Pulmonary artery endothelial cell (primary cell): ENCODE measurements at regions not wholly inside any gene's neighbourhood (a gene's known extent, or its start where the extent isn't known, plus 50 kb on each side); places are given as distances from the start of the nearest gene placed in this dataset.

Experiments
- DNase-seq: peaks from one replicate; pipeline ENCODE4 v3.0.0-alpha.2; 2011; ENCODE audit warnings: low read depth, low spot score

DNA sequence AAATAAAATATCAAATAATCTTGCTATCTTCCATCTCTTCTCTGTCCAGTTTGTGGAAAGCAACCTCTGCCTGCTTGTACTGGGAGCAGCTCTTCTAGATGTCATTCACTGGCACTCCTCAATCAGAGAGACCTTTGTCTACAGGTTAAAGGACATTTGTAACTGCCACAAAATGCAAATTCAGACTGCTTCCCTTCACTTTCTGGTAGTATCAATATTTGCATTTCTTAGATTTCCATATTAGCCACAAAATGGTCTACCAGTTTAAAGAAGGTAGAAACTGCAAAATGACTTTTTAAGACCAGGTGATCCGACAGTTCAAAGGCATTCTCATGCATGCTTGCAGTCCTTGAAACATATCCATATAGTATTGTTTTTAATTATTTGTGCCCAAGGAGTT, 51.7 kb upstream of the RCN1 start:
- no peak for DNase-seq

DNA sequence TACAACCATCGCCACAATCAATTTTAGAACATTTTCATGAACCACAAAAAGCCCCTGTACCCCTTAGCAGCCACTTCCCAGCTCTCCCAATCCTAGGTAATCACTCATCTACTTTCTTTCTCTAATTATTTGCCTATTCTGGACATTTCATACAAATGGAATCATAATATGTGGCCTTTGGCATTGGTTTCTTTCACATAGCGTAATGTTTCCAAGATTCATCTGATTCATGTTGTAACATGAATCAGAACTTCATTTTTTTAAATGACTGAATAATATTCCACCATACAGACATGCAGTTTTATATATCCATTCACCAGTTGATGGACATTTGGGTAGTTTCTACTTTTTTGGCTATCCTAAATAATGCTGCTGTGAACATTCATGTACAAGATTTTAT, 56.2 kb upstream of the RCN1 start:
- DNase-seq = no peak

DNA sequence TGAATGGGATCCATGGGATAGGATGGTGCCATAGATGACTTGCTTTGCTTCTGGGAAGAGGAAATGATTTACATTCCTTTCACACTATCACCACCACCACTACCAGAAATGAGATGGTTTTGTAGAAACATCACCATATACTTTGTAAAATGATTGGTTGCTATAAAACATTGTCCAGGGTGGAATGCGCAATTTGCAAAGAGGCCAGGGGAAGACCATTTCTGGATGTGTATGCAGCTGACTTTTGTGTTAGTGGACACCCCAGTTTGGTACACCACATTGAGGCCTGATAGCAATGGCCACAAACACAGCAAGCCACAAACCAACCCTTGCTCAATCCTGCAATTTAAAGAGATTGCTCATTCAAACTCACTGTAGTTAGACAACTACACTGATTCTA, 56.7 kb upstream of the RCN1 start:
- DNase-seq = no peak

DNA sequence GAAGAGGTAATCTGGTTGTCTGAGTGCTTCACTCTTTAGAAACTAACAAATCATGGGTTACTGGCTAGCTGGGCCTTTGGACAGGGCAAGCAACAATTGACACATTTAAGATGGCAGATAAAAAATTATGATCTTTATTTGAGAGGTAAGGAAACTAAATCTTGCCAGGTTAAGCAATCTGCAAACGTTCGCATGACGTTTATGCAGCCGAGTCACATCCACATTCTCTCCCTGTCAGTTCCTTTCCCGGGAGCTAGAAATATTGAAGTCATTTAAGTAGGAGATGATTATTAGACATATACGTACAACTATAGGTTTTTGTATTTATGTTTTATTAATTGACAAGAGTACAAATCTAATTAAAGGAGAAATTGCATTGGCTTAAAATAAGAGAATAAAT, 57.4 kb upstream of the RCN1 start:
- no peak for DNase-seq

DNA sequence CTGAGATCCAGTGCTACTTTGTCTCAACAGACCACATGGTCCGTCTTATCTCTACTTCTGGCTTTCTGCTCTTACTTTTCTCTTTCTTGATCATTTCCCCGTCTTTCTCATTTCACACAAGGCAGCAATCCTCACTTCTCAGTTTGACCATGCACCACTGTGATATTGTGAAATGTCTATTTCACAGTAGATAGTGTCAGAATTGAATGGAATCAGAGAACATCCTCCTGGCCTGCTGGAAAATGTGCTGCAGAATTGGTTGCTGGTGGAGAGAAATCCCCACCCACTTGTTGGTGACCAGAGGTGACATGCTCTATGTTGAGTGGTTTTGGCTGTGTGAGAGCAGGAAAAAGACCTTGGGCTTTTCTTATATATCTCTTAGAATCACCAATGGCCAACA, 57.8 kb upstream of the RCN1 start:
- no peak for DNase-seq

DNA sequence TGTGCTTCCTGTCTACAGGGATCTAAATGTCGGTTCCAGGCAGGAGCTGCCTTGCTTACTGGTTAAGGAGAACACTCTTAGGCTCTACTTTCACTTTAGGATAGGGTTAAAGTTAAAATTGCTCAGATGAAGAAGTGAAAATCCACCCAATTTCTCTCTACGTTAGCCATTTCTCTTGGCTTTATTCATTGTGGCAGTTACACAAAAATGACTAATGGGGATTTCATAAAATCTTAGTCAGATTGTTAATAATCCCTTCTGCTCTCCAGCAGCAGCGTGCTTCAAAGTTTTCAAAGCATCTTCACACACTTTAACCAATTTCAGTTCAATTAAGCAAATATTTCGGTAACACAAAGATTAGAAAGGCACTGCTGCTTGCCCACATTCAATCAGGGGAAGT, 58.4 kb upstream of the RCN1 start:
- DNase-seq = no peak

DNA sequence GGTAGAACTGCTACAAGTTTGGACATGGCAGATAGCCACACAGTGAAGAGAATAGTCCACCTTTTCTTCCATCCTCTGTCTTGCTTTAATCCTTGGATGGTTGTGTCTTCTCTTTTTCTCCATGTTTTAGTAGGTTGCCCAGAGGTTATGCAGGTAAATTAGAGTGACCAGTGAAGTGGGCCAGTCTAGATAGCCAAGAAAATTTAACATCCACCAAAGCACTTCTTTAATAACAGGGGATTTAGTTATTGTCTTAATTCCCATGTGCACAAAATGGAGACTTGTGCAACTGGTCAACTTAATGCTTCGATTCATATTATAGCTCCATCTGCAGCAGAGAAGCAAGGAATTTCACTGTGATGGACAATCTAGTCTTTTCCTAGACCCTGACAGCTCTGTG, 58.8 kb upstream of the RCN1 start:
- no peak for DNase-seq

DNA sequence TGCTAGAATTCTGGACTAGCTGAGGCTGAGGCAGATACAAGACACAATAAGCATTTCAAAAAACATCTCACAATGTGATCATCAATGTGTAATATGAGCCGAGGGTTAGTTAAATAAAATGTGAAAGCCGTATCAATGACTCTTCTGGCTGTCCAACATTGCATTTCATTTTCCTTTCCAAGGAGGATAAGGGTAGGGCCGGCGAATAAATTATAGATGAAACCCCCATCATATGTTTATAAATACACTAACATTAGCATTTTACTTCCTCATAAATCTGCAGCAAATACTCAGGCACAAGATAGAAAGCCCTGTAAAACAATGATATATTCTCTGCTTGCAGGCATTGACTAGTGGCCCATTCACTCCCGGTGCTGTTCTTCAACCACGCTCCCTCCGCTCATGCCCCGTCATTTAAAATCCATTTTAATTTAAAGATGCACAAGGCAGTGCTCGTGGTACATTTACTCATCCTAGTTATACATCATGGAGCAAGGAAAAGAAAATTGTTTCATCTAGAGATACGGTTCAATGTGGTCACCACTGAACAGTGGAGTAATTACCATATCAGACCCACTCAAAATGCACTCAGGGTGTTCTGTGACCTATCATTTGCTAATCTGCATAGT, 59.9 kb upstream of the RCN1 start:
- DNase-seq = no peak

DNA sequence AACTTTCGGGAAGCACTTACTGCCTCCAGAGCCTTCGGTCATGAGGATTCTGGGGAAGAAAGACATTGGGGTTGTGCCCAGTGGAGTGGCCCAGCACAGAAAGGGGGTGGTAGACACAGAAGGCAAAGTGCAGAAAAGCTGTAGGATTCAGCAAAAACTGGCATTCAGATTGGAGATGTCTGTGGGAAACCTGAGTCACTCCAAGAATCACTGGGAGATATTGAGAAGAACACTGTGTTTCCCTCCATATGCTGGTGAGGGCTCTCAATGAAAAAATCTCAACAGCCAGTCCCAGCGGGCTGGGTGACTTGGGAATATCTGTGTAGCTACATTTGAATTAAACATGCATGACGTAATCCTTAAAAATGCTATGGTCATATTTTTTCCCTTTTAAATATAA, 61.2 kb upstream of the RCN1 start:
- no peak for DNase-seq

DNA sequence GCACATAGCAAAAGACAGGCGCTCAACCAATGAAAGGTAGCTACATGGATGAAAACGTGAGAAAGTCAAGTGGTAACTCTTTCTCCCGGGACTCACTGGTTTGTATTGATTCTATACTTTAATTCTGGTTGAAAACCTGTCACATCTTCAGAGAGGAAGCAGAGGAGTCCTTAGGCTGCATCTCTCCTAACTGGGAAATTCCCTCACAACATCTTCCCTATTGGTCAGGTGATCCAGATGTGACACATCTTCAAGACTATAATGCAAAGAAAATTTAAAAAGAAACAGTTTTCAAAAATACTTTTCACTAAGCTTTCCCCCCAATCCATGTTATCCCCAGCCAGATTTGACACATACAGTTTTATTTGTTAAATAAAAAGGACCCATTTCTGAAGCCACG, 62.7 kb upstream of the RCN1 start:
- DNase-seq = no peak

DNA sequence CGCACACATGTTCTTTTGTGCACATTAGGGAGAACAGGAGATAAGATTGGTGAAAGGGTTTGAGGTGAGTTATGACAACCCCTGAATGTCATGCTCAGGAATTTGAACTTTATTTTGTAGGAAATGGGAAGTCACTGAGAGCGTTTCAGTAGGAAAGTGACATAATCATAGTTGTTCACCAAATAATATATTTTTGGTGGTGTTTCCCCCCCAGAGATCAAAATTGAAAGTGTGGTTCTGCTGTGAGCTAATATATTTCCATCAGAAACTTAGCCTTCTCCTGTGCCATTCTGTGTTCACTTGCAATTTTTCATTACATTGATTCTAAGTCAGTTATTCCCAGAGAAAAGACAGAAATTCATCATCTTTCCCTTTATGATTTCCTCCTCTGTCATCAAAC, 64.1 kb upstream of the RCN1 start:
- DNase-seq = no peak

DNA sequence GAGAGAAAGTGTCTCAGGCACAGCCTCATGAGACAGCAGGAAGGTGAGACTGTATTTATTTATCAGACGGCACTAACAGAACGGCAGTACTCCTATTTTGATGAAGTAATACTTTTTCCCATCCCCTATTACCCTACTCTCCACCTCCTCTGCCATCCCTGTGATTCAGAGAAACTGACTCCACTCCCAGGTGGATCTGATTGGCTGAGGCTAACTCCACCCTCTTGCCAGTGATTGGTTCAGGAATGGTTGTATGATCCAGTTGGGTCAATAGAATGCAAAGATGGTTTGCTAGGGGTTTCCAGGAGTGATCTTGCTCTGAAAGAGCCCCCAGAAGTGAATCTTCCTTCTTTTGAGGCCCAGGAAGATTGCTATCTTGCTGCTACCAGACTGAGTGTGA, 65.9 kb upstream of the RCN1 start:
- no peak for DNase-seq

DNA sequence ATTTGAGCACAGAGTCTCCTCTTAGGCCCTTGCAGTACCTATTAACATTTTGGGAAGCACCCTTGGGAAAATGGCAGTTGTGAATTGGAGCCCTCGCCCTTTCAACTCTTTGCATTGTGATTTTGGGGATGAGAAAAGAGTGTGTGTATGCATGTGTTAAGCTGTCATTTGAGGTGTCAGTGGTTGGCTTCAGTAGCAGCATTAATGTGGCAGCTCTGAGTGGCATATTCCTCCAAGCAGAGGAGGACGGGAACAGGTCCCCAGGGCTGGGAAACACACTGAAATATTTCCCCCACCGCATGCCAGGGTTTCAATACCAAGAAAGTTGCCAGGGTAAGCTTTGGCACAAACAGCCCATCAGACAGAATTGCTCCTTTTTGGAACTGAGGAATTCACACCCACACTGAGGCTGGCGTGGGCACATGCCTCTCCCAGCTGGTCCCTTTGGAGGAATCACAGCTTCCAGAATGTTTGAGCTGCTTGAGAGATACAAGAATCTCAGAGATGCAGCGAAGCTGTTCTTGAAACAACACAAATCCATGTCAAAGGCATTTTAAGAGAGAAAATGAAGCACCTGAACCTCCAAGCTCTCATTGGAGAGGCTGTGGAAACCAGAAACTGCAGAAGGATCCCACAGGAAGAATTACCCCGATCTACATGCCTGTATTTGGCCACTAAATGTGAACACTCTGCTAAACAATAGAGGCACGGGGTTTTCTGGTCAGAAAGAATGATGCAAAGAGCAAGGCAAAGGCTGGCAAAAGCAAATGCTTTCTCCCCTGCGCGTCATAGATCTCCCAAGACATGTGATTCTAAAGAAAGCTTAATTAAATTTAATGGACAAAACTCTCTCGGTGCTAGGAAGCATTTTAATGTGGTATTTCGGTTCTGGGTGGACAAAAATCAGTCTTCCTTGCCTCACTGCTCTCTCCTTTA, 67.2 kb upstream of the RCN1 start:
- no peak for DNase-seq

DNA sequence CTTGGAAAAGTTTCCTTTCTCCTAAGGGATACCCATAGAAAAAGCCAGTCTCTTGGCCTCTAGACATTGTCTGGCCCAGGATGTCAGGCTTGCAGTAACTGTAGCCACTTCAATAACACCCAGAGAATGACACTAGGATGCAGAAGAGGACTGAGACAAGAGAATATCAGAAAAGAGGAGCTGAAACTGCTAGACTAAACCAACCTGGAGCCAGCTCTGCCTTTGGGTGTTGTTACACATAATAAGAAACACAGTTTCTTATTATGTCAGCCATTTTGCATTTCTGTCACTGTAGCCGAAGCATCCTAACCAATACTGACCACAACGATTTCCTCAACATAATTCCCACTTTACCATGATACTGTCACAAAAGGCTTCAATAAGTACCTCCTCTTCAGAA, 72.2 kb upstream of the RCN1 start:
- no peak for DNase-seq

DNA sequence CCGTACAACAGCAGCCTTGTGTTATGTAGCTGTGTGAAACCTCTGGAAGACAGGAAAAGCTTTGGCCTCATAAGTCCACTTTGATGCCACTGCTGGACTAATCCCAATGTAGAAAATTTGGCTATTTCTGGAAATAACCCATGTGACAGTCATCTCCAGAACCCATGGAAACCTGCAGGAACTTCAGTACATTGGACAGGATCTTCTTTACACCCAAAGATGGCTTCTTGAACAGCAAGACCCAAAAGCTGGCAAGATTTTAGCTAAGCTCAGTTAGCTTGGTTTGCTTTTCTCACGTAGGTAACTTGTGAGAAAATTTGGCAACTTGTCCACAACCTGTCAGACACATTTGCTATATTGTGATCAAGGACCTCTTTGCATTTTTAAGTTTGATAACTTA, 74.8 kb upstream of the RCN1 start:
- no peak for DNase-seq

DNA sequence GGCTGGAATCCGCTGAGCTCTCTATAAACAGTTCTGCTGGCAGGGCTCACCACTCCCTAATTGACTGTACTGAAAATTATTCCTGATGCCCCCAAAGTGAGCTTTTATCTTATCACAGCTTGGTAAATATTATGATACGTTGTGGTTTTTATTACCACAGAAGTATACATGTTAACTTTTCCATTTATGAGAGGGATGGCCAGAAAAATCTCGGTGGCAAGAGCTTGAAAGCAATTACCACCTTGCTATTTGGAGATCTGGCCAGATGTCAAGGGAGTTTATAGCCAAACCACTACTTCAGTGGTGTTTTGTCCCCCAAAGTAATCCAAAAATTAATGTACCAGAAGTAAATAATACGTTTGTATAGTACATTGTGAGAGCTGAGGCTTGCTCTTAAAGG, 75.4 kb upstream of the RCN1 start:
- no peak for DNase-seq

DNA sequence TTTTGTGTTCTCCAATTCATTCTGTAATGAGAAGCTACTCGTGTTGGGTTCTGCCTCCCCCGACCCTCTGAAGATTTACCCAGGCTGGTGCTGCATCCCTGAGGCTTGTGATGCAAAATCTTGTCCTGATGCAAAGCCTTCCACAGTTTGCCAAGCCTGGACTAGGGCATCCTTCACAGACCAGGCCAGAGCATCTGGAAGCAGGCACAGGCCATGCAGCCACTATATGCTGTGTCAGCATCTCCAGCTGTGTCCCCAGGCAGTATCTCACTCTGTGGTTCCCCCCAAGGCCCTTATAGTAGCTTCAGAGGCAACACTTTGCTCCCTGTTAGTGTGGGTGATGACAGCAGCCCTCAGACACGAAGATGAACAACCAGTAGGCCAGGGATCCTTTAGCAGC, 77.3 kb upstream of the RCN1 start:
- DNase-seq = no peak

DNA sequence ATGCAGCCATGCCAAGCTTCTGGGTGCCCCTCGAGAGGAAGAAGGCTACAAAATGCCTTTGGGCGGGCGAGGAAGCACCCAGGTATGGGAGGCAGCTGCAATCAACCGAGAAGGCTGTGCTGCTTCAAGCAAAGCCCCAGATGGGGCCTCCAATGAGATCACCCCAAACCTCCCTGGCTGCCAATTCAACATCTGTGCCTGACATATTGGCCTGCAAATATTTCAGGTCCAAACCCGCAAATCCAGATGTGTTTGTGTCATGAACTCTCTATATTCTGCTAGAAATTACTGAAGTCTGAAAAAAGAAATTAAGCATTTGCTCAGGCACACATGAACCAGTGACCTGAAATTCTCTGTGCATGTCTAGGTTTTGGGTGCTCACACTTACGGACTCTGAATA, 78.8 kb upstream of the RCN1 start:
- no peak for DNase-seq

DNA sequence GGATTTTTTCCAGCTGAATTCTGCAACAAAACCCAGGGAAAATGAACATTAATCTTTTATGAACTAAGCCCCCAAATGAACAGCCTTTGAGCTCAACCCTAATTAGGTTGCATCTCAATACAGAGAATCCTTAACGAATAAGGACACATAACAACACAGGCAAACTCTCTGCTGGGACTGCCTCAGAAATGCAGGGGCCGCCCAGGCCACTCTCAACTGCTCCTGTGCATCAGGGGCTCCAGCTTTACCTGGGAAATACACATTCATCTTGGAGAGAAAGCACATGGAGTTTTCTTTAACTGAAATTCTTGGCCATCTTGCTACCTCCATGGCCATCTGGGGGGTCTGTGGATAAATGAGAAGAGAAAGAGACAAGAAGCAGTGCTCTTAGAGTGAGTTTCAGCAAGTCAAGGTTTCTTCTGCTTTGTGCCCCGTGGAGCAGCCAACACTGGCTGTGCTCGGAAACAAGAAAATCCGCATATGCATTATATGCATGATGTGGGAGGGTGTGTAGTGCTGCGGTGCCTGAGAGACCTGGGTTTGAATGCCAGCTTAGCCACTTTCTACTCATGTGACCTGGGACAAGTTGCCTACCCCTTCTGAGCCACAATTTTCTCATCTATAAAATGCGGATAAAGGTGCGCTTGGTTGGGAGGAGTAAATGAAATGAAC, 81.9 kb upstream of the RCN1 start:
- no peak for DNase-seq

DNA sequence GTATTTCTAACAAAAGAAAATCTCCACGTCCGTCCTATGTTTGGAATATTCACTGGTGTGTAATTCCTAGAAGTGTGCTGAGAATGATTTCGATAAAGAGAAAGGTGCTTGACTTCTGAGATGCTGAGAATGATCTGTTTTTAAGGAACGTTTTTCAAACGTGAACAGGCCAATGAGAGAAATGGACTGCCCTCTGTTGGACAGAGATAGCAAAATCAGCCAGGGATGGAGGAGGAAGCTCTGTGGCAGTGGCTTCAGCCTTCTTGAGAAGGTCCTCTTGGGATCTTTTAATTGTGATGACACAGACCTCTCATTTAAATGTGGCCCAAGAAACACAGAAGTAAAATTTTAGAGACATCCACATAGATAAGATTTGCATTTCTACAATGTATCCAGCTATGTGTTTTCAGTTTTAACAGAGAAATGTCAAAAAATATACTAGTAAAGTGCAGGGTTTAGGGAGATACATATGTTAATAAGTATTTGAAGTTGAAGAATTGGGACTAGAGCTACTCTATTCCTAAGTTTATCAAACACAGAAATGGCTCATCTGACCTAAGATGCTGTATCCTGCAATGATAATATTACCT, 84.0 kb upstream of the RCN1 start:
- DNase-seq = peak; percentile 7

DNA sequence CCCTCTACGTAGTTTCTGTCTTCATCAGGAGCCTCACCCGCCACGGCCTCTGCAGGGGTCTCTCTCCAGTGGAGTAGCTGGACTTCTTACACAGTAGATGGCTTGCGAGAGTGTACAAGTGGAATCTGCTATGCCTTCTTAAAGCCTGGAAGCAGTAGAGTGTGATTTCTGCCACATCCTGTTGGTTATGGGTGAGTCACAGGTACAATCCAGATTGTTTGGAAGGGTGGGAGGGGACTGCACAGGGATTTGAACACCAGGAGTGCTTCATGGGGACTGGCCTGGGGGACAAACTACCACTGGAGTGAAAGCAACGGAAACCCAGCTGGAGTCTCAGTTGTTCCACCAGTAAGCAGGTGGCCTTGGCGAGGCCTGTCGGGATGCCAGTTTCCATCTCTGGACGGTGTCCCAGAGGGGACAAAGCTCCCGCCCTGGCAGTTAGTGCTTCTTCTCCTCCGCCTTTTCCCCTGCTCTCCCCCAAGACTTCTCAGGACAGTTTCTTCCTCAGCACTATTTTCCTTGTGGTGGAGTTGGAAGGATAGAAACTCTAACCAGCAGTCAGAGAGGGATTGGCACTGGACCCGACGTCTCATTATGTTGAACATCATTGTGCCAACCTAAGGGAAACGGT, 85.0 kb upstream of the RCN1 start:
- DNase-seq = no peak

DNA sequence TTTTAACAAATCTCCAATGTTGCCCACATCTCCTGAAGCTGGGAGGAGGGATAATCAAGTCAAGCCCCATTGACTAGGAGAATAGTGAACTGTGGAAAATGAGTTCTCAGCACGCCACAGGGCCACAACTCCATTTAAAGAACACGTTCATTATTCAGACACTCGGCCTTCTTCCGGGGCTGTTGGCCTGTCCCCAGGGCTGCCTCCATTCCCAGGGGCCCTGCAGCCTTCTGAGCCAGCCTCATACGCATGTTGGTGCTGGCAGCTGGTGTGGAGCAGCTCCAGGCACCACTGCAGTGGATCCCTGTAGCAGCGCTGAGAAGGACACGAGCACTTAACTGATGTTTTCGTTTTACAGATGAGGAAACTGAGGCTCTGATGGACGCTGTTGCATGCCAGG, 87.5 kb upstream of the RCN1 start:
- DNase-seq = no peak
